Mesendoderm (in vitro differentiated cells): ENCODE measurements at regions not wholly inside any gene's neighbourhood (a gene's known extent, or its start where the extent isn't known, plus 50 kb on each side); places are given as distances from the start of the nearest gene placed in this dataset.
A peak's percentile ranks its signal among the peaks of the same experiment; 100 is the strongest.
"Not testable (repeated sequence)": the region's sequence is repeated elsewhere in the genome, so short reads cannot be mapped to it uniquely, and the experiment has no call there.

Experiments
- DNase-seq: peaks from one replicate; pipeline ENCODE4 v3.0.0; 2013
- H2AK5ac ChIP-seq: 2 replicates; pipeline ENCODE4 v1.6.1; 2013; ENCODE audit warnings: low read length, inconsistent platforms
- H2BK120ac ChIP-seq: 2 replicates; pipeline ENCODE4 v1.6.1; 2013; ENCODE audit warnings: low read depth, mild to moderate bottlenecking, low read length, moderate library complexity, mixed read lengths
- H2BK15ac ChIP-seq: replicated peaks from 2 replicates; pipeline ENCODE4 v1.6.1; 2013; ENCODE audit warnings: low read depth, mild to moderate bottlenecking, moderate library complexity
- H2BK5ac ChIP-seq: 2 replicates; pipeline ENCODE4 v1.6.1; 2013; ENCODE audit warnings: low read length, inconsistent platforms
- H3K18ac ChIP-seq: 2 replicates; pipeline ENCODE4 v1.6.1; 2013; ENCODE audit warnings: mild to moderate bottlenecking, low read length, mixed read lengths
- H3K23ac ChIP-seq: one replicate; pipeline ENCODE4 v1.6.1; 2013; ENCODE audit warnings: low read length
- H3K27ac ChIP-seq: 2 replicates; pipeline ENCODE4 v1.5.1; 2013; ENCODE audit warnings: low read depth, mild to moderate bottlenecking, inconsistent platforms, low read length, moderate library complexity
- H3K27me3 ChIP-seq: 2 replicates; pipeline ENCODE4 v1.6.1; 2013; ENCODE audit warnings: low read length, control low read depth, mild to moderate bottlenecking, inconsistent platforms; ENCODE audit not compliant: insufficient read depth, poor library complexity
- H3K36me3 ChIP-seq: 2 replicates; pipeline ENCODE4 v1.6.1; 2013; ENCODE audit warnings: low read length, inconsistent platforms; ENCODE audit not compliant: control insufficient read depth, insufficient read depth
- H3K4ac ChIP-seq: one replicate; pipeline ENCODE4 v1.6.1; 2013; ENCODE audit warnings: low read depth, mild to moderate bottlenecking, low read length, moderate library complexity
- H3K4me1 ChIP-seq: 2 replicates; pipeline ENCODE4 v1.6.1; 2013; ENCODE audit warnings: low read depth, low read length, inconsistent platforms; ENCODE audit not compliant: control insufficient read depth
- H3K4me2 ChIP-seq: 2 replicates; pipeline ENCODE4 v1.6.1; 2013; ENCODE audit warnings: low read length
- H3K4me3 ChIP-seq: 2 replicates; pipeline ENCODE4 v1.5.1; 2013; ENCODE audit warnings: mild to moderate bottlenecking, low read length
- H3K56ac ChIP-seq: one replicate; pipeline ENCODE4 v1.6.1; 2013; ENCODE audit warnings: low read length
- H3K79me1 ChIP-seq: 2 replicates; pipeline ENCODE4 v1.6.1; 2013; ENCODE audit warnings: low read length, inconsistent platforms
- H3K79me2 ChIP-seq: 2 replicates; pipeline ENCODE4 v1.6.1; 2013; ENCODE audit warnings: mild to moderate bottlenecking, low read length; ENCODE audit not compliant: control insufficient read depth, insufficient read depth
- H3K9ac ChIP-seq: 2 replicates; pipeline ENCODE4 v1.6.1; 2013; ENCODE audit warnings: low read length, inconsistent platforms
- H4K5ac ChIP-seq: one replicate; pipeline ENCODE4 v1.6.1; 2013; ENCODE audit warnings: low read length
- H4K8ac ChIP-seq: one replicate; pipeline ENCODE4 v1.6.1; 2013; ENCODE audit warnings: low read depth, mild to moderate bottlenecking, control low read depth, low read length, moderate library complexity
- WGBS: extraction: QIAGEN DNeasy Blood & Tissue Kit; methylation state at CpG from one replicate; pipeline ENCODE4 v1.1.7; 2013; ENCODE audit warnings: low lambda C conversion rate, missing lambda C conversion rate; ENCODE audit not compliant: insufficient coverage; ENCODE audit errors: extremely low coverage; 5-methylcytosine and 5-hydroxymethylcytosine counted together

DNA sequence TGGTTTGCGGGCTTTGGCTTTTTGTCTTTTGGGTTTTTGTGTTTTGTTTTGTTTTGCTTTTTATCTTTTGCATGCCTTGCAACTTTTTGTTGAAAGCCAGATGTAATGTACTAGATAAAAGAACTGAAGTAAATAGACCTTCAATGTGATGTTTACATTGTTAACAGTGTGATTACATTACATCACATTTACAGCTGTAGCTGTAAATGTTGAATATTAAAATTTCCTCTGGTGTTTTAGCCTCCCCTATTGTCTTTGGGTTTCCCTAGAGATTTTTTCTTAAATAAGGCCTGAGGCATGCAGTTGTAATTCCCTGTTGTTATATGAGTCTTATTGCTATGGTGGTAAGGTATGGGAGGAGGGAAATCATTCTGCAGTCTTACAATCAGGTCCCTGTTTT is 275.0 kb downstream of the PARM1 start:
- WGBS, result no CpG with 5 or more reads among the region's 1 CpG
- no peaks in the 10 kb centered on the region for H3K79me2 ChIP-seq

DNA sequence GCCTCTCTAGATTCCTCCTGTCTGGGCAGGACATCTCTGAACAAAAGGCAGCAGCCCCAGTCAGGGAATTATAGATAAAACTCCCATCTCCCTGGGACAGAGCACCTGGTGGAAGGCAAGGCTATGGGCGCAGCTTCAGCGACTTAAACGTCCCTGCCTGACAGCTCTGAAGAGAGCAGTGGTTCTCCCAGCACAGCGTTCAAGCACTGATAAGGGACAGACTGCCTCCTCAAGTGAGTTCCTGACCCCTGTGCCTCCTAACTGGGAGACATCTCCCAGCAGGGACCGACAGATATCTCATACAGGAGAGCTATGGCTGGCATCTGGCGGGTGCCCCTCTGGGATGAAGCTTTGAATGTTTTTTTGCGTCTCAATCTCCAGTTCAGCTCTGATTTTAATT is 262.2 kb downstream of the PARM1 start:
- Histone ChIP-seq H3K4me2 (no peak overlapping the region), H4K5ac (no peak overlapping the region), H3K4ac (no peak overlapping the region), H2BK15ac (no peak overlapping the region), H3K18ac (no peak overlapping the region), H3K79me1 (no peaks in the 10 kb centered on the region), H3K27ac (no peak overlapping the region), H4K8ac (no peak overlapping the region), H3K9ac (no peak overlapping the region), H3K23ac (no peak overlapping the region), H2AK5ac (no peak overlapping the region), H2BK120ac (no peak overlapping the region), H3K27me3 (no peaks in the 10 kb centered on the region), H3K79me2 (no peaks in the 10 kb centered on the region), H3K36me3 (no peaks in the 10 kb centered on the region), H3K4me3 (no peak overlapping the region), H3K4me1 (no peaks in the 10 kb centered on the region), H3K56ac (no peak overlapping the region), H2BK5ac (no peak overlapping the region)
- WGBS, result no CpG with 5 or more reads among the region's 7 CpGs
- DNase-seq, result peak; percentile 35

More for the DNA sequence above, 275.0 kb downstream of the PARM1 start:
- no peak overlapping the region for H3K27ac ChIP-seq
- H3K4me2 ChIP-seq, result no peak overlapping the region
- H3K4me1 ChIP-seq, result no peaks in the 10 kb centered on the region
- no peak overlapping the region for H4K8ac ChIP-seq
- no peak overlapping the region for H3K9ac ChIP-seq
- no peak for DNase-seq
- no peak overlapping the region for H3K18ac ChIP-seq
- H3K4ac ChIP-seq, result no peak overlapping the region
- H2BK120ac ChIP-seq, result no peak overlapping the region
- H3K36me3 ChIP-seq, result no peaks in the 10 kb centered on the region
- no peak overlapping the region for H2BK15ac ChIP-seq
- no peak overlapping the region for H2AK5ac ChIP-seq
- no peak overlapping the region for H4K5ac ChIP-seq
- no peak overlapping the region for H3K4me3 ChIP-seq
- no peaks in the 10 kb centered on the region for H3K27me3 ChIP-seq
- H3K23ac ChIP-seq, result no peak overlapping the region
- no peak overlapping the region for H3K56ac ChIP-seq
- no peaks in the 10 kb centered on the region for H3K79me1 ChIP-seq
- no peak overlapping the region for H2BK5ac ChIP-seq

DNA sequence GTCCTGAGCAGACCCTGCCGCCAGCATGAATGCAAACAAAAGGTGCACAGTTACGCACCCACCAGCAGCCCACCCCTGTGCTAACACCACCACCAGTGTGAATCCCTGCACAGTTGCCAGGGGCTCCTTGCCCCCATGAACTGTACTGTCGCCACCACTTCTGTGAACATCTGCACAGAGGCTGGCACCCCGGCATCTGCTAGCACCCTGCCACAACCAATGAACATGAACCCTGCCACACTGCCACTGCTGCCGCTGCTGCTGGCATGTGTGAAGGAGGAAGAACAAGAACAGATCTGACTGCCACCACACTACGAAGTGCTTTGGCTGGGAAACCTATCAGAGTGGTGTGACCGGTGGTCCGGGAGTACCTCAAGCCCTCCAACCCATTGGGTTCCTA is 261.3 kb downstream of the PARM1 start:
- no peaks in the 10 kb centered on the region for H3K4me1 ChIP-seq
- no peak overlapping the region for H4K8ac ChIP-seq
- no peak for DNase-seq
- H2BK15ac ChIP-seq, result no peak overlapping the region
- H2BK5ac ChIP-seq, result no peak overlapping the region
- no peak overlapping the region for H3K56ac ChIP-seq
- H4K5ac ChIP-seq, result no peak overlapping the region
- H3K27me3 ChIP-seq, result no peaks in the 10 kb centered on the region
- no peak overlapping the region for H3K4me2 ChIP-seq
- H3K4ac ChIP-seq, result no peak overlapping the region
- H3K9ac ChIP-seq, result no peak overlapping the region
- no peaks in the 10 kb centered on the region for H3K36me3 ChIP-seq
- no CpG with 5 or more reads among the region's 8 CpGs for whole genome bisulfite sequencing
- H3K27ac ChIP-seq, result no peak overlapping the region
- H3K18ac ChIP-seq, result no peak overlapping the region
- no peak overlapping the region for H3K4me3 ChIP-seq
- H3K79me1 ChIP-seq, result no peaks in the 10 kb centered on the region
- no peak overlapping the region for H3K23ac ChIP-seq
- no peak overlapping the region for H2BK120ac ChIP-seq
- no peak overlapping the region for H2AK5ac ChIP-seq
- no peaks in the 10 kb centered on the region for H3K79me2 ChIP-seq

DNA sequence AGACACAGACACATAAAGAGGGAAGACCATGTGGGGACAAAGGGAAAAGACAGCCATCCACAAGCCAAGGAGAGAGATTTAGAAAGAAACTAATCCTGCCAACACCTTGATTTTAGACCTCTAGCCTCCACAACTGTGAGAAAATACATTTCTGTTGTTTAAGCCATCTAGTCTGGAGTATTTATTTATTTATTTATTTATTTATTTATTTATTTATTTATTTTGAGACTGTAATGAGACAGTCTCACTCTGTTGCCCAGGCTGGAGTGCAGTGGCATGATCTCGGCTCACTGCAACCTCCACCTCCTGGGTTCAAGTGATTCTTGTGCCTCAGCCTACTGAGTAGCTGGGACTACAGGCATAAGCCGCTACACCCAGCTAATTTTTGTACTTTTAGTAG is 259.3 kb downstream of the PARM1 start:
- not testable (repeated sequence) for H3K4me2 ChIP-seq, H3K9ac ChIP-seq, H3K79me2 ChIP-seq, H3K4me1 ChIP-seq, H2AK5ac ChIP-seq, H3K36me3 ChIP-seq, H2BK15ac ChIP-seq, H2BK120ac ChIP-seq, H3K18ac ChIP-seq, H3K23ac ChIP-seq, H4K5ac ChIP-seq, H4K8ac ChIP-seq, H3K27me3 ChIP-seq, H3K4me3 ChIP-seq, H2BK5ac ChIP-seq, H3K4ac ChIP-seq, H3K79me1 ChIP-seq, DNase-seq, H3K56ac ChIP-seq, H3K27ac ChIP-seq
- no CpG with 5 or more reads among the region's 2 CpGs for WGBS

DNA sequence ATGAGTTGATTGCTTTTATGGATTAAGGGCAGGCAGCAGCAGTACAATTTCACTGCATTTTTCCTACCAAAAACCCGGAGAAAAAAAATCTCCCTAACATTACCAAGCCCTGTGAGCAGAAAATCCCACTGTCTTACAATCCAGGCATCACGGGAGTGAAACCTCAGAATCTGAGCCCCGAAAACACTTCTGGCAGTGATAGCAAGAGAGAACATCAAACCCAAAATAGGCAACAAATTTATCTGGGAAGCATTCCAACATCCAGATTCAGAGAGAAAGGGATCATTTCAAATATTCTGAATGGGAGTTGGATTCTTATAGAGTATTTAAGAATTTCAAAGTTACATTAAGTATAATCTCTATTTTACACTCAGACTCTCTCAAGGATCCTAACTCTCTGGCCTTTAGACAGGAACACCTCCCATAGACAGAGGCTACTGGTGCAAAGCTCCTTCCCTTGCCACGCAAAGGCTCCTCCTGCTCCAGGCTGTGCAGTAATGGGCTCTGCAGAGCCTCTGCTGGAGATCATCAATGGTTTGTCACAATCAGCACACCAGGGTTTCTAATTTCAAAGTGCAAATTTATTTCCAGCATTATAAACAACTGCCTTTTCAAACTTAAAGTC is 256.9 kb downstream of the PARM1 start:
- Histone ChIP-seq H3K23ac (no peak overlapping the region), H4K8ac (no peak overlapping the region), H2BK5ac (no peak overlapping the region)

More for the DNA sequence above, 256.9 kb downstream of the PARM1 start:
- DNase-seq, result no peak
- no peaks in the 10 kb centered on the region for H3K4me1 ChIP-seq
- H2AK5ac ChIP-seq, result no peak overlapping the region
- H3K27ac ChIP-seq, result no peak overlapping the region
- no peaks in the 10 kb centered on the region for H3K27me3 ChIP-seq
- H4K5ac ChIP-seq, result no peak overlapping the region
- no peaks in the 10 kb centered on the region for H3K36me3 ChIP-seq
- H3K9ac ChIP-seq, result no peak overlapping the region
- no peak overlapping the region for H3K4me2 ChIP-seq
- WGBS, result no CpG with 5 or more reads among the region's 4 CpGs
- H3K4ac ChIP-seq, result no peak overlapping the region
- H3K79me1 ChIP-seq, result no peaks in the 10 kb centered on the region
- no peak overlapping the region for H2BK15ac ChIP-seq
- H3K18ac ChIP-seq, result no peak overlapping the region
- H3K4me3 ChIP-seq, result no peak overlapping the region
- no peak overlapping the region for H3K56ac ChIP-seq
- no peaks in the 10 kb centered on the region for H3K79me2 ChIP-seq
- no peak overlapping the region for H2BK120ac ChIP-seq
